Rectal smooth muscle tissue (tissue), 1 donor: ENCODE measurements at regions not wholly inside any gene's neighbourhood (a gene's known extent, or its start where the extent isn't known, plus 50 kb on each side); places are given as distances from the start of the nearest gene placed in this dataset.

Experiments
- H3K27ac ChIP-seq: one replicate; pipeline ENCODE4 v1.7.0; 2013; ENCODE audit warnings: low read depth, low read length, inconsistent platforms
- H3K27me3 ChIP-seq: one replicate; pipeline ENCODE4 v1.7.0; 2013; ENCODE audit warnings: low read length; ENCODE audit not compliant: control insufficient read depth, insufficient read depth
- H3K36me3 ChIP-seq: one replicate; pipeline ENCODE4 v1.7.0; 2013; ENCODE audit warnings: low read length; ENCODE audit not compliant: control insufficient read depth, insufficient read depth
- H3K4me1 ChIP-seq: one replicate; pipeline ENCODE4 v1.7.0; 2013; ENCODE audit warnings: low read length; ENCODE audit not compliant: control insufficient read depth, insufficient read depth
- H3K4me3 ChIP-seq: one replicate; pipeline ENCODE4 v1.7.0; 2013; ENCODE audit warnings: low read length
- H3K9ac ChIP-seq: one replicate; pipeline ENCODE4 v1.7.0; 2013; ENCODE audit warnings: low read length

- no peak overlapping the region for H3K4me3 ChIP-seq
- H3K27ac ChIP-seq, result no peak overlapping the region
- H3K9ac ChIP-seq, result no peak overlapping the region
- H3K27me3 ChIP-seq, result no peaks in the 10 kb centered on the region
- H3K36me3 ChIP-seq, result no peaks in the 10 kb centered on the region
- no peaks in the 10 kb centered on the region for H3K4me1 ChIP-seq
These were observed 185.8 kb upstream of the RPS6KA3 start for GRCh38 chrX:20452487-20452886.

GRCh38 chrX:20451929-20452328 lies 185.2 kb upstream of the RPS6KA3 start:
- Histone ChIP-seq H3K4me3 (no peak overlapping the region), H3K27ac (no peak overlapping the region), H3K9ac (no peak overlapping the region)

GRCh38 chrX:20445109-20445508 lies 178.4 kb upstream of the RPS6KA3 start:
- no peak overlapping the region for H3K9ac ChIP-seq
- H3K27ac ChIP-seq, result no peak overlapping the region
- no peak overlapping the region for H3K4me3 ChIP-seq
- H3K27me3 ChIP-seq, result no peaks in the 10 kb centered on the region
- no peaks in the 10 kb centered on the region for H3K4me1 ChIP-seq
- no peaks in the 10 kb centered on the region for H3K36me3 ChIP-seq

More at GRCh38 chrX:20451929-20452328, 185.2 kb upstream of the RPS6KA3 start:
- no peaks in the 10 kb centered on the region for H3K36me3 ChIP-seq
- H3K4me1 ChIP-seq, result no peaks in the 10 kb centered on the region
- H3K27me3 ChIP-seq, result no peaks in the 10 kb centered on the region

GRCh38 chrX:20442597-20442996 lies 175.9 kb upstream of the RPS6KA3 start:
- H3K9ac ChIP-seq, result no peak overlapping the region
- H3K36me3 ChIP-seq, result no peaks in the 10 kb centered on the region
- H3K4me3 ChIP-seq, result no peak overlapping the region
- H3K4me1 ChIP-seq, result no peaks in the 10 kb centered on the region
- H3K27ac ChIP-seq, result no peak overlapping the region
- no peaks in the 10 kb centered on the region for H3K27me3 ChIP-seq

GRCh38 chrX:20441123-20441522 lies 174.4 kb upstream of the RPS6KA3 start:
- no peaks in the 10 kb centered on the region for H3K27me3 ChIP-seq
- no peak overlapping the region for H3K9ac ChIP-seq
- H3K4me3 ChIP-seq, result no peak overlapping the region
- H3K36me3 ChIP-seq, result no peaks in the 10 kb centered on the region
- H3K27ac ChIP-seq, result no peak overlapping the region
- H3K4me1 ChIP-seq, result no peaks in the 10 kb centered on the region

GRCh38 chrX:20438871-20439526 lies 172.3 kb upstream of the RPS6KA3 start:
- Histone ChIP-seq H3K36me3 (no peaks in the 10 kb centered on the region), H3K4me1 (no peaks in the 10 kb centered on the region), H3K27me3 (no peaks in the 10 kb centered on the region), H3K27ac (no peak overlapping the region), H3K9ac (no peak overlapping the region), H3K4me3 (no peak overlapping the region)

- no peak overlapping the region for H3K27ac ChIP-seq
- H3K4me1 ChIP-seq, result no peaks in the 10 kb centered on the region
- H3K36me3 ChIP-seq, result no peaks in the 10 kb centered on the region
- H3K9ac ChIP-seq, result no peak overlapping the region
- H3K27me3 ChIP-seq, result no peaks in the 10 kb centered on the region
- no peak overlapping the region for H3K4me3 ChIP-seq
These were observed 171.0 kb upstream of the RPS6KA3 start for GRCh38 chrX:20437683-20438082.

- Histone ChIP-seq H3K4me1 (no peaks in the 10 kb centered on the region), H3K36me3 (no peaks in the 10 kb centered on the region), H3K4me3 (no peak overlapping the region), H3K27ac (no peak overlapping the region), H3K27me3 (no peaks in the 10 kb centered on the region), H3K9ac (no peak overlapping the region)
These were observed 169.2 kb upstream of the RPS6KA3 start for GRCh38 chrX:20435913-20436312.

GRCh38 chrX:20434986-20435385 lies 168.3 kb upstream of the RPS6KA3 start:
- Histone ChIP-seq H3K27ac (no peak overlapping the region), H3K4me1 (no peaks in the 10 kb centered on the region), H3K4me3 (no peak overlapping the region), H3K9ac (no peak overlapping the region), H3K27me3 (no peaks in the 10 kb centered on the region), H3K36me3 (no peaks in the 10 kb centered on the region)

- no peak overlapping the region for H3K27ac ChIP-seq
- no peaks in the 10 kb centered on the region for H3K27me3 ChIP-seq
- H3K4me1 ChIP-seq, result no peaks in the 10 kb centered on the region
- no peak overlapping the region for H3K4me3 ChIP-seq
- no peak overlapping the region for H3K9ac ChIP-seq
- no peaks in the 10 kb centered on the region for H3K36me3 ChIP-seq
These were observed 166.7 kb upstream of the RPS6KA3 start for GRCh38 chrX:20433388-20433775.

- no peak overlapping the region for H3K4me3 ChIP-seq
- H3K36me3 ChIP-seq, result no peaks in the 10 kb centered on the region
- no peaks in the 10 kb centered on the region for H3K27me3 ChIP-seq
- no peak overlapping the region for H3K9ac ChIP-seq
- H3K27ac ChIP-seq, result no peak overlapping the region
- H3K4me1 ChIP-seq, result no peaks in the 10 kb centered on the region
These were observed 166.2 kb upstream of the RPS6KA3 start for GRCh38 chrX:20432746-20433387.

GRCh38 chrX:20432048-20432447 lies 165.3 kb upstream of the RPS6KA3 start:
- Histone ChIP-seq H3K4me1 (no peaks in the 10 kb centered on the region), H3K27ac (no peak overlapping the region), H3K27me3 (no peaks in the 10 kb centered on the region), H3K4me3 (no peak overlapping the region), H3K36me3 (no peaks in the 10 kb centered on the region), H3K9ac (no peak overlapping the region)

- H3K27me3 ChIP-seq, result no peaks in the 10 kb centered on the region
- no peak overlapping the region for H3K27ac ChIP-seq
- no peak overlapping the region for H3K4me3 ChIP-seq
- H3K36me3 ChIP-seq, result no peaks in the 10 kb centered on the region
- no peak overlapping the region for H3K9ac ChIP-seq
- no peaks in the 10 kb centered on the region for H3K4me1 ChIP-seq
These were observed 164.8 kb upstream of the RPS6KA3 start for GRCh38 chrX:20431486-20431885.
